AML-193 (cell line): ENCODE measurements at regions not wholly inside any gene's neighbourhood (a gene's known extent, or its start where the extent isn't known, plus 50 kb on each side); places are given as distances from the start of the nearest gene placed in this dataset.
"Not testable (repeated sequence)": the region's sequence is repeated elsewhere in the genome, so short reads cannot be mapped to it uniquely, and the experiment has no call there.

ENCODE experiments used
- DNase-seq, 2 experiments: peaks; one replicate each; lab custom pipeline; 2025; lab: John Stamatoyannopoulos, UW

- no peak for DNase-seq
Observed at GRCh38 chr5:4019009-4019769, 423.6 kb downstream of the IRX1 start.

- DNase-seq = no peak
Observed at GRCh38 chr5:4019841-4020240, 424.2 kb downstream of the IRX1 start.

DNA sequence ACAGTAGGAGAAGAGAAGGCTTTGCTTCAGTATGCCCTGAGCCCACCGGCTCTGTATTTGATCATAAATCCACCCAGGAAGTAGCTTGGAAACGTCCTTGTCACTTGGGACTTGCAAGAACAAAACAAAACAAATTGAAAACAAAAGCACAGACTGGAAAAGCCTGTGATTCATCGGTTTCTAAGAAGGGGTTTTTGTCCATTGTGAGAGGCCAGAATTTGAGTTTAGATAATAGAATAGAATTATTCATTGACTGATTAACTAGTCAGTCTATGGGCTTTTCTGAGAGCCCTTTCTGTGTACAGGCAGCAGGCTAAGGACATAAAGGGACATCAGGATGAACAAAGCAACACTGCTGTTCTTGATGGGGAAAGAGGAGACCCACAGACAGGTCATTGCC is 424.8 kb downstream of the IRX1 start:
- no peak for DNase-seq

DNA sequence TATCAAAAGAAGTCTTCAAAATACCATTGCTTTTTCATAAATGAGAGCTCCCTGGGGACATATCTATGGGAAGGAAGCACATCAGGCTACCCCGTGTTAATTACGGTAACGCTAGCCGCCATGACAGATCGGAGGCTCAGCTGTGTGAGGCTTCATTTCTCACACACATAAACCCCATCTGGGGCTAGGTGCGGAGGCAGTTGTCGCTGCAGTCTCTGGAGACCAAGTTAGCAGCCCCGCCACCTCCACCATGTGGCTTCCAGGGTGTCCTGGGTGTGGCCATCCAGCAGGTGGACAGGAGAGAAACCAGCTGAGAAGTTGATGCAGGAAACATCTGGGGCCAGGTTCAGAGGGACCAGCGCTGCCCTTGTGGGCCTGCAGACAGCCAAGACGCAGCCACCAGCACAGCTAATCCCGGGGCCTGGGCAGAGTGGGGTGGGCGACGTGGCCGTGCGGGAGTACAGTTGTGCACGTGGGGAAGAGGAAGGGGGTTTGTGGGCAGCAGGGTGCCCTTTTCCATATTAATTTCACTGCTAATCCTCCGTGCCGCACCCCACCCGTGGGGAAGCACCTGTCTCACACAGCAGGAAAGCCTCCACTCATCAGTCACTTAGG is 426.5 kb downstream of the IRX1 start:
- no peak for DNase-seq

- DNase-seq = no peak
Observed at GRCh38 chr5:4023091-4023752, 427.6 kb downstream of the IRX1 start.

DNA sequence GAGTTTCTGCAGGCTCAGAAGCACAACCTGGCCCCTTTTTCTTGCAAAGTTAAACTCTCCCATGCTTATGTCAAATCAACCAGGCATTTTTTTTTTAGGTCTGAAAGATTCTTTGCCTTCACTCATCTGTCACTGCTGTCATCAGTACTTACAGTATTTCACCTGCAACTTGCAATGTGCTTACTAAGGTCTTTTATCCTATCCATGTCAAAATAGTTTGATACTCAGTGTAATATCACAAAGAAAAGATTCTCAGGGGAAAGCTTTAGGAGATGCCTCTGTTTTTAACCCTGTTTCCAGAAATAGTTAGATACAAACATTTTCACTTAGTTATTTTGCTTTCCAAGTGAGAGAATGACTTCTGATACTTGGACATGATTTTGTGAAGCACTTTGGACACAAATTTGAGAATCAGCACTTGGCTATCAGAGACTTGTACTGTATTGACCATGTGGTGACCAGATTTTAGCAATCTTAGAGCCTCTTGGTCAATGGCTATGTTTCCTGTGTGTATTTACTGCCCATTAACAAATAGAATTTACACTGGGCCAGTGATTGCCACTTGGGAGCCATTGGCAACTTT is 428.2 kb downstream of the IRX1 start:
- no peak for DNase-seq

DNA sequence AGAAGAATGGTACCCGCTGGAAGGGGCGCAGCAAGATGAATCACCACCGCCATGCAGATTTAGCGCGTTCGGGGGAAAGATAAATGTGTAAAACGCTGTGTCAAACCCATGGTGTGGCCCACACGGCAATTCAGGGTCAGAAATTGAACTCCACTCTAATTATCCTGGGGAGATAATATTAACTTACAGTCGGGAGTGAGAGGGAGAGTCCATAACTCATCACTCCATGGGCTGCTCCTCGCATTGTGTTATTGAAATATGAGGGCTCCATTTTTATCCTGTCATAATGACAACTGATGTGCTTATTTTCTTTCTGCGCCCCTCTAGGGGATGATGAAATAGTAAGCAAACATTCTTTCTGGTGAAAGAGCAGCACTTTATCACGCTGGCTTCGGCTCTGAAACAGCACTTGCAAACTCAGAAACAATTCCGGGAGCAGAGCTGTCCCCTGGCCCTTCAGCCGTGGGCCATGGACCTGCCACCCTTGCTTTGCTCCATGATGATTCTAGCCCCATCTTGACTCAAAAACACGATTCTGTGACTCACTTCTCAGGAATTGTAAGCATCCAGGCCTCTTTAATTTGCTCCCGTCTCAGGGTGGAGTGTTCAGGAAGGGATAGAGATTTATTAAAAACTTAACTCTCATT is 431.6 kb downstream of the IRX1 start:
- no peak for DNase-seq

GRCh38 chr5:4028384-4028783 is 432.8 kb downstream of the IRX1 start:
- no peak for DNase-seq

- DNase-seq = not testable (repeated sequence)
Observed at GRCh38 chr5:4033546-4033945, 437.9 kb downstream of the IRX1 start.

- DNase-seq = no peak
Observed at GRCh38 chr5:4036861-4037260, 441.2 kb downstream of the IRX1 start.

- no peak for DNase-seq
Observed at GRCh38 chr5:4038994-4039393, 443.4 kb downstream of the IRX1 start.

DNA sequence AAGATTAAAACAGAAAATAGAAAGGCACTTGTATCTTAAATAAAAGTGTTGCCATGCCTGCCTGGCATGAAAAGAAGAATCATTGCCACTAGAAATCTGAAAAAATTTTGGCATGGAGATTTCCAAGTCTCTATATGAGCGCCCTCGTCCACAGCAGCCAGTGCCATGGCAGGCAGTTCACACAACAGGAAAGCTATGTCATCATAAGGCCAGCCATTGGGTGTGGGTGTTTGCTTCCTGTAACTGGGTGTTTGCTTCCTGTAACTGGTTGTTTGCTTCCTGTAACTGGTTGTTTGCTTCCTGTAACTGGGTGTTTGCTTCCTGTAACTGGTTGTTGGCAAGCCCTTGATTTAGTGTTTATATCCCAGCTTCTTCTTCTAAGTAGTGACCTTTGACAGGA is 446.7 kb downstream of the IRX1 start:
- no peak for DNase-seq

DNA sequence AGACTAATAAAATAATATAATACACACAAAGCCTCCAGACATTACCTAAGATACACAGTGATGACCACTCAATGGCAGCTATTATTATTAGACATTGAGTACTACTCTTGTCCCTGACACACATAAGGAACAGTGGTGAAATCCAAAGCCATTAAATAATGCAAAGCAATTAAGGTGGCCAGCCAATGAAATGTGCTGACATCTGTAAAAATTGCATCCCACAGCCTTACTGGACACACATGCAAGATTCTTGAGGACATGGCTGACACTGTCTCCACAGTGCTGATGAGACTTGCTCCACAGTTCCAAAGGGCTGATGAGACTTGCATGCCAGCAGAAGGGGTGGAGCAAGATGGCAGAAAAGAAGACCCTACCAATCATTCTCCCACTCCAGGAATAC is 447.5 kb downstream of the IRX1 start:
- DNase-seq = no peak

DNA sequence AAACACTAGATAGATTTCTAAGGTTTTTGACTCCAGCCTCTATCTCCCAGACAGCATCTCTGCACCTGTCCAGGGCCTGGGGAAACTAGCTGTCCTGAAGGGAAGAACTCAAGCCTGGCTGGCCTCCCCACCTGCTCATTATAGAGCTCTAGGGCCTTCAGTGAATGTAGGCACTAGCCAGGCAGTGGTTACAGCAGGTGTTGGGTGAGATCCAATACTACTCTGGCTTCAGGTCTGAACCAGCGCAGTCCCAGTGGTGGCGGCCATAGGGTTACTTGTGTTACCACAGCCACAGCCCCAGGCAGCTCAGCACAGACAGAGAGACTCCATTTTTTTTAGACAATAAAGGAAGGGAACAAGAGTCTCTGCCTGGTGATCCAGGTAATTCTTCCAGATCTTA is 449.2 kb downstream of the IRX1 start:
- DNase-seq = no peak

DNA sequence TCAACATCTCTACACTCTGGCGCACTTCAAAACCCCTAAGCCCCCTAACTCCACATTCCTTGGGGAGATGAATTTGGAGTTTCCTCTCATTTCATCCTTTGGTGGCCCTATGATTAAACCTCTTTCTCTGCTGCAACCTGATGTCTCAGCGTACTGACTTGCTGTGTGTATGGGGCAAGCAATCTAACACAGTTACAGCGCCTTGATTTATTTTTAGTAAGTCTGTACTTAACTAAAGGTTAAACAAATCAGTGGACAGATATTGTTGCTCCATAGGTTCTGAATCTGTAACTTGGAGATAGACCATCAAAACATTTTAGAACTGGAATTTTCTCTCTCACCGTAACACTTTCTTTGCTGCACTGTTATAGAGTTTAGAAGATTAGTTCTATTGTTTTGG is 452.8 kb downstream of the IRX1 start:
- DNase-seq = no peak

GRCh38 chr5:4050203-4050602 is 454.6 kb downstream of the IRX1 start:
- no peak for DNase-seq

GRCh38 chr5:4053136-4053535 is 457.5 kb downstream of the IRX1 start:
- DNase-seq = no peak

- DNase-seq = no peak
Observed at GRCh38 chr5:4054092-4054491, 458.5 kb downstream of the IRX1 start.

- no peak for DNase-seq
Observed at GRCh38 chr5:4058899-4059298, 463.3 kb downstream of the IRX1 start.

- no peak for DNase-seq
Observed at GRCh38 chr5:4065472-4066320, 470.1 kb downstream of the IRX1 start.

DNA sequence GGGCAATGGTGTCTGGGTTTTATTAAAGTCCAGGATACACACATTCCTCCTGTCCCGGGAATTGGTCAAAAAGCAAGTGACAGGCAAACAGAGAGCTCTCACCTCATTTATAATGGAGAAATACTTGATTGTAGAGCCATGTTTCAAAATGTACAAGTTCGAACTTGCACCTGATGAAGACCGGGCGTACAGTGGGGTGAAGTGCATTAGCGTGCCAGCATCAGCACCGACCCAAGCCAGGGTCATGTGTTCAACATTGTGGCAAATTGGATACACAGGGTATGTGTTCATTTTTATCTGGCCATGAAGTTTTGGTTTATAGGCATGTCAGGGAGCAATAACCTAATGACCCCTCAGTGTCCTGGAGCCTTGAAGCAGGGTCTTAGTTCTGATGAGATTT is 472.5 kb downstream of the IRX1 start:
- DNase-seq = no peak

GRCh38 chr5:4078544-4078943 is 482.9 kb downstream of the IRX1 start:
- no peak for DNase-seq
